OCI-LY3 (cell line): ENCODE measurements at regions not wholly inside any gene's neighbourhood (a gene's known extent, or its start where the extent isn't known, plus 50 kb on each side); places are given as distances from the start of the nearest gene placed in this dataset.

Experiments
- H2AFZ ChIP-seq: fragments of 200-600, 300-600 bp; shearing (Covaris generic); 2 replicates; pipeline ENCODE4 v1.6.0; 2014; ENCODE audit warnings: antibody characterized with exemption, low read depth, low read length
- H3K27ac ChIP-seq: fragments of 200-600, 300-600 bp; sonication (generic); 2 replicates; pipeline ENCODE4 v1.5.1; 2014; ENCODE audit warnings: mild to moderate bottlenecking, low read length, moderate library complexity, mixed read lengths
- H3K27me3 ChIP-seq: fragments of 200-600, 300-600 bp; sonication (generic); 2 replicates; pipeline ENCODE4 v1.6.1; 2014; ENCODE audit warnings: low read depth, low read length, mixed read lengths
- H3K36me3 ChIP-seq: fragments of 200-600, 300-600 bp; sonication (generic); replicated peaks from 2 replicates; pipeline ENCODE3; 2014; ENCODE audit warnings: low read depth, low read length, mixed read lengths
- H3K4me1 ChIP-seq: fragments of 300-600, 200-600 bp; sonication (generic); 2 replicates; pipeline ENCODE4 v1.6.1; 2014; ENCODE audit warnings: low read length, mixed read lengths
- H3K4me2 ChIP-seq: fragments of 200-600, 300-600 bp; sonication (generic); 2 replicates; pipeline ENCODE4 v1.6.1; 2014; ENCODE audit warnings: low read length, mixed read lengths
- H3K4me3 ChIP-seq: fragments of 300-600, 200-600 bp; sonication (generic); 2 replicates; pipeline ENCODE4 v1.5.1; 2014; ENCODE audit warnings: antibody characterized with exemption, mild to moderate bottlenecking, low read length, moderate library complexity
- H3K79me2 ChIP-seq: fragments of 300-600, 200-600 bp; shearing (Covaris generic); 2 replicates; pipeline ENCODE4 v1.6.1; 2014; ENCODE audit warnings: mild to moderate bottlenecking, low read length, mixed read lengths
- H3K9ac ChIP-seq: fragments of 300-600, 200-600 bp; shearing (Covaris generic); 2 replicates; pipeline ENCODE4 v1.6.0; 2014; ENCODE audit warnings: mild to moderate bottlenecking, low read length, moderate library complexity
- H3K9me3 ChIP-seq: fragments of 200-600, 300-600 bp; shearing (Covaris generic); 2 replicates; pipeline ENCODE4 v1.6.1; 2014; ENCODE audit warnings: low read length, mixed read lengths; ENCODE audit not compliant: insufficient read depth
- H4K20me1 ChIP-seq: fragments of 200-600, 300-600 bp; sonication (generic); 2 replicates; pipeline ENCODE4 v1.6.1; 2016; ENCODE audit warnings: low read length, mixed read lengths; ENCODE audit not compliant: insufficient read depth
- CTCF ChIP-seq: fragments of 200-600, 300-600 bp; sonication (generic); IDR thresholded peaks from 2 replicates; pipeline ENCODE4 v1.5.1; 2014; ENCODE audit warnings: antibody characterized with exemption, low read length, low read depth
- EZH2phosphoT487 ChIP-seq: fragments of 200-600 bp; shearing (Covaris generic); IDR thresholded peaks from 2 replicates; pipeline ENCODE4 v1.6.1; 2018; ENCODE audit warnings: antibody characterized with exemption, mixed run types, low read depth

GRCh38 chr7:109745677-109746410, 1176.2 kb downstream of the DNAJB9 start:
- TF ChIP-seq CTCF = no peak
- no peak for TF ChIP-seq EZH2phosphoT487
- Histone ChIP-seq H3K4me3 (no peak overlapping the region), H3K9ac (no peak overlapping the region), H4K20me1 (no peaks in the 10 kb centered on the region), H3K4me1 (peaks cover 3% of the 10 kb centered on the region), H2AFZ (no peak overlapping the region), H3K4me2 (no peak overlapping the region), H3K27me3 (no peaks in the 10 kb centered on the region), H3K36me3 (no peaks in the 10 kb centered on the region), H3K79me2 (no peaks in the 10 kb centered on the region), H3K27ac (no peak overlapping the region), H3K9me3 (no peaks in the 10 kb centered on the region)

- Histone ChIP-seq H3K4me1 (peaks cover 3% of the 10 kb centered on the region), H4K20me1 (no peaks in the 10 kb centered on the region), H3K27ac (no peak overlapping the region), H3K79me2 (no peaks in the 10 kb centered on the region), H3K36me3 (no peaks in the 10 kb centered on the region), H3K9me3 (no peaks in the 10 kb centered on the region), H2AFZ (no peak overlapping the region), H3K4me3 (no peak overlapping the region), H3K27me3 (no peaks in the 10 kb centered on the region), H3K4me2 (no peak overlapping the region), H3K9ac (no peak overlapping the region)
- no peak for TF ChIP-seq CTCF
- no peak for TF ChIP-seq EZH2phosphoT487
Observed at GRCh38 chr7:109751241-109751640, 1181.6 kb downstream of the DNAJB9 start.

GRCh38 chr7:109752068-109752467, 1182.4 kb downstream of the DNAJB9 start:
- Histone ChIP-seq H3K79me2 (no peaks in the 10 kb centered on the region), H3K4me3 (no peak overlapping the region), H3K9me3 (no peaks in the 10 kb centered on the region), H3K27ac (no peak overlapping the region), H3K27me3 (no peaks in the 10 kb centered on the region), H3K4me1 (peaks cover 3% of the 10 kb centered on the region), H3K9ac (no peak overlapping the region), H2AFZ (no peak overlapping the region), H3K4me2 (no peak overlapping the region), H3K36me3 (no peaks in the 10 kb centered on the region), H4K20me1 (no peaks in the 10 kb centered on the region)
- TF ChIP-seq CTCF (no peak), EZH2phosphoT487 (no peak)

- no peaks in the 10 kb centered on the region for H3K27me3 ChIP-seq
- H3K36me3 ChIP-seq = no peaks in the 10 kb centered on the region
- H3K27ac ChIP-seq = no peak overlapping the region
- H2AFZ ChIP-seq = no peak overlapping the region
- no peak overlapping the region for H3K9ac ChIP-seq
- no peaks in the 10 kb centered on the region for H3K79me2 ChIP-seq
- no peaks in the 10 kb centered on the region for H4K20me1 ChIP-seq
- H3K4me2 ChIP-seq = no peak overlapping the region
- H3K4me1 ChIP-seq = no peaks in the 10 kb centered on the region
- no peaks in the 10 kb centered on the region for H3K9me3 ChIP-seq
- H3K4me3 ChIP-seq = no peak overlapping the region
- TF ChIP-seq CTCF (no peak), EZH2phosphoT487 (no peak)
Observed at GRCh38 chr7:109757713-109758112, 1188.0 kb downstream of the DNAJB9 start.
